WERI-Rb-1 (cell line): ENCODE measurements at regions not wholly inside any gene's neighbourhood (a gene's known extent, or its start where the extent isn't known, plus 50 kb on each side); places are given as distances from the start of the nearest gene placed in this dataset.

ENCODE experiments used
- DNase-seq: peaks from one replicate; pipeline ENCODE4 v3.0.0-alpha.2; 2020
- H3K27ac ChIP-seq: fragments of 250-450 bp; sonication (Bioruptor Pico); 2 replicates; pipeline ENCODE4 v1.5.1; 2020; ENCODE audit warnings: mild to moderate bottlenecking, moderate library complexity
- H3K27me3 ChIP-seq: fragments of 250-450 bp; sonication (Bioruptor Pico); 2 replicates; pipeline ENCODE4 v1.5.1; 2021; ENCODE audit warnings: mild to moderate bottlenecking, low read depth, moderate library complexity; ENCODE audit not compliant: insufficient read depth, severe bottlenecking
- H3K36me3 ChIP-seq: fragments of 250-450 bp; sonication (Bioruptor Pico); 2 replicates; pipeline ENCODE4 v1.5.1; 2020; ENCODE audit warnings: mild to moderate bottlenecking, moderate library complexity
- H3K4me3 ChIP-seq: 2 replicates; pipeline ENCODE4 v1.5.1; 2011; ENCODE audit warnings: low read depth, mild to moderate bottlenecking, control low read depth, low read length
- H3K9me3 ChIP-seq: fragments of 250-450 bp; sonication (Bioruptor Pico); 2 replicates; pipeline ENCODE4 v1.5.1; 2021; ENCODE audit warnings: mild to moderate bottlenecking, moderate library complexity; ENCODE audit not compliant: severe bottlenecking
- TF ChIP-seq, protein P1 (sequence below): IDR thresholded peaks from 2 replicates; pipeline ENCODE4 v1.5.1; 2011; ENCODE audit warnings: low read depth, mild to moderate bottlenecking, control low read depth, inconsistent platforms, low read length

DNA sequence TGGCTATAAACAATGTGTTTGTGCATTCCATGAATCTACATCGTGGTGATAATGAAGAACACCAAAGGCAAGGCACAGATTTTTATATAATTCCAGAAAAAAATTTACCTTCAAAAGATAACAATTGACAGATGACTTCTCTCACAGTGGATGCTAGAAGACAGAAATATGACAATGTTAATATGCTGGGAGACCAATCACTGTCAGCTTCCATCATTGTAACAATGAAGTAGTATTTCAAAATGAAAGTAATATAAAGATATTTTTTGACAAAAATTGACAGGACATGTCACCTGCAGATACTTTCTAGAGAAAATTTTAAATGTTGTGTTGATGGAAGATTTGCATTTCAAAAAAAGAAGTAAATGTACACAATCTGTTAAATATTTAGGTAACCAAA, 1925.9 kb upstream of the LRRTM1 start:
- H3K27me3 ChIP-seq: no peaks in the 10 kb centered on the region
- no peak overlapping the region for H3K4me3 ChIP-seq
- H3K9me3 ChIP-seq: no peaks in the 10 kb centered on the region
- TF ChIP-seq, protein P1, sequence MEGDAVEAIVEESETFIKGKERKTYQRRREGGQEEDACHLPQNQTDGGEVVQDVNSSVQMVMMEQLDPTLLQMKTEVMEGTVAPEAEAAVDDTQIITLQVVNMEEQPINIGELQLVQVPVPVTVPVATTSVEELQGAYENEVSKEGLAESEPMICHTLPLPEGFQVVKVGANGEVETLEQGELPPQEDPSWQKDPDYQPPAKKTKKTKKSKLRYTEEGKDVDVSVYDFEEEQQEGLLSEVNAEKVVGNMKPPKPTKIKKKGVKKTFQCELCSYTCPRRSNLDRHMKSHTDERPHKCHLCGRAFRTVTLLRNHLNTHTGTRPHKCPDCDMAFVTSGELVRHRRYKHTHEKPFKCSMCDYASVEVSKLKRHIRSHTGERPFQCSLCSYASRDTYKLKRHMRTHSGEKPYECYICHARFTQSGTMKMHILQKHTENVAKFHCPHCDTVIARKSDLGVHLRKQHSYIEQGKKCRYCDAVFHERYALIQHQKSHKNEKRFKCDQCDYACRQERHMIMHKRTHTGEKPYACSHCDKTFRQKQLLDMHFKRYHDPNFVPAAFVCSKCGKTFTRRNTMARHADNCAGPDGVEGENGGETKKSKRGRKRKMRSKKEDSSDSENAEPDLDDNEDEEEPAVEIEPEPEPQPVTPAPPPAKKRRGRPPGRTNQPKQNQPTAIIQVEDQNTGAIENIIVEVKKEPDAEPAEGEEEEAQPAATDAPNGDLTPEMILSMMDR: no peak
- DNase-seq: no peak
- no peak overlapping the region for H3K27ac ChIP-seq
- H3K36me3 ChIP-seq: no peaks in the 10 kb centered on the region

DNA sequence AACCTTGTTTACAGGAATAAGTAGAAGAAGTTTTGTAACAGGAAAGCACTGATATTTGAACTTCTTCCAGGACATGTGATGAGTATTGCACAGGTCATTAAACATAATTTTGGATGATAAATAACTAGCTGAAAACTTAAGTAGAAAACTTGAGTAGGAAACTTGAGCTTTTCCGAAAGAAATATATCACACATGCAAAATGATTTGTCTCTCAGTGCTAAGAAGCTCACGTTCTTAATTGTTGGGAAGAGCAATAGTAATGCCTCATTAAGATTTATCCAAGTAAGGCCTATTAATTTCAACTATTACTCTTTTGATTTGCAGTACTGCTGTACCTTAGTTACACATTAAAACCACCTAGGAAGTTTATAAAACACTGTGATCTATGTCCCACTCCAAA, 1921.9 kb upstream of the LRRTM1 start:
- Histone ChIP-seq H3K27ac (no peak overlapping the region), H3K36me3 (no peaks in the 10 kb centered on the region), H3K4me3 (no peak overlapping the region), H3K9me3 (no peaks in the 10 kb centered on the region), H3K27me3 (no peaks in the 10 kb centered on the region)
- TF ChIP-seq, protein P1: no peak
- no peak for DNase-seq

DNA sequence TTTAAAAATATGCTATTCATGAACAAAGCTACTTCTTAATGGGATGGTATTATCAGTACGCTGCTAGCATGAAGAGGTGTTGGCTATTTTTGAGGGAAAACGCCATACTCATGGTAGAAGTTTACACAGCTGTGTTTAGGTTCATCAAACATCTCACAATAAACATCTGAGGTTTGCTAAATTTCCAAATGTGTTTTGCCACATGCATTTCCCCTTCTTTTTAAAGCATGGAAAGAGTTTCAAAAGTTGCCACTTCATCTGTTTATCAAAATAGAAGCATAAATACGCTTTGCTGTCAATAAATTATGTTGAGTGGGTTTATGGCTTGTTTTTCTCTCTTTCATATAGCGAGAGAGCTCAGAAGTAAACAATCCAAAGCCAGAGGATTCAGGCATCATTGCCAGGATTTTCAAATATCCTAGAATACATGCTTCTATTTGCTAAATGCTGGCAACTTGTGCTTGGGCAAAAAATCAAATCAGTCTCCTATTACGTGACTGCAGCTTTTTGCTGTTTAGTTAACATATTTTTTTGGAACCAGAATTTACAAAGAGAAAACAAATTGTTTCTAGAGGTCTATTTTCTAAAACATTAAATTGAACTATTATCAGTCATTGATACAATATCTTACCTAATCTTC, 1919.9 kb upstream of the LRRTM1 start:
- no peak overlapping the region for H3K4me3 ChIP-seq
- no peak for DNase-seq
- TF ChIP-seq, protein P1: no peak
- no peaks in the 10 kb centered on the region for H3K27me3 ChIP-seq
- H3K36me3 ChIP-seq: no peaks in the 10 kb centered on the region
- no peaks in the 10 kb centered on the region for H3K9me3 ChIP-seq
- H3K27ac ChIP-seq: no peak overlapping the region

DNA sequence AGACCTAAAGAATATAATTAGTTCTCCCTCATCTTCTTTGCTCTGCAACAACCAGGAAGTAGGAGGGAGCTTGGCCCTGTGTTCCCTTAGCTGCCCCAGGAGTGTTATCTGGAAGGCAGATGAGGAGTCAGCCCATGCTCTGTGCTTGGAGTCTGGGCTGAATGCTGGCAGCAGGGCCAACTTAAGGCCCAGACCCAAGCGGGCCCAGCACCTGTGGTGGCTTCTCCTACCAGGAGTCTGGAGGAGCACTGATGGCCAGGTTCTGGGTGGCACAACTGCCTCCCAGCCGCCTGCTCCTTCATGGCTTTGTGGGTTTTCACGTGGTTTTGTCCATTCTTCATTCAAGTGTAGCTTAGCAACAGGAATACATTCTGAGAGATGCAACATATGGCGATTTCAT, 1910.7 kb upstream of the LRRTM1 start:
- no peak for DNase-seq
- H3K9me3 ChIP-seq: no peaks in the 10 kb centered on the region
- no peaks in the 10 kb centered on the region for H3K36me3 ChIP-seq
- H3K27ac ChIP-seq: no peak overlapping the region
- no peak overlapping the region for H3K4me3 ChIP-seq
- TF ChIP-seq, protein P1: no peak
- H3K27me3 ChIP-seq: no peaks in the 10 kb centered on the region

DNA sequence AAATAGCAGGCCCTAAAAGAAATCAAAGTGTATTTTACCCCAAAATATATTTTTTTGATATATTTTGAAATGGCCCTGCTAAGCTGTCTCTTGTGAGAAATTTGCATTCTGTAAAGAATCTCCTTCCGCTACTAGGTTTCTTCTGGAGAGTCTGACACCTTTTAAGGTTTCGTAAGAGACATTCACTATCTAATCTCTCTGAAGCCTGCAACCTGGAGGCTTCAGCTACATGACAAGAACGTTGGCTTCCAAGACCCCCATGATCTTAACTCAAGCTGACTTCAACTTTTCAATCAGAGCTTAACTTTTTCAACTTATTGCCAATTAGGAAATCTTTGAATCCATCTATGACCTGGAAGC, 1894.9 kb upstream of the LRRTM1 start:
- H3K27me3 ChIP-seq: no peaks in the 10 kb centered on the region
- no peak overlapping the region for H3K4me3 ChIP-seq
- TF ChIP-seq, protein P1: no peak
- H3K9me3 ChIP-seq: no peaks in the 10 kb centered on the region
- no peaks in the 10 kb centered on the region for H3K36me3 ChIP-seq
- H3K27ac ChIP-seq: no peak overlapping the region
- DNase-seq: no peak

DNA sequence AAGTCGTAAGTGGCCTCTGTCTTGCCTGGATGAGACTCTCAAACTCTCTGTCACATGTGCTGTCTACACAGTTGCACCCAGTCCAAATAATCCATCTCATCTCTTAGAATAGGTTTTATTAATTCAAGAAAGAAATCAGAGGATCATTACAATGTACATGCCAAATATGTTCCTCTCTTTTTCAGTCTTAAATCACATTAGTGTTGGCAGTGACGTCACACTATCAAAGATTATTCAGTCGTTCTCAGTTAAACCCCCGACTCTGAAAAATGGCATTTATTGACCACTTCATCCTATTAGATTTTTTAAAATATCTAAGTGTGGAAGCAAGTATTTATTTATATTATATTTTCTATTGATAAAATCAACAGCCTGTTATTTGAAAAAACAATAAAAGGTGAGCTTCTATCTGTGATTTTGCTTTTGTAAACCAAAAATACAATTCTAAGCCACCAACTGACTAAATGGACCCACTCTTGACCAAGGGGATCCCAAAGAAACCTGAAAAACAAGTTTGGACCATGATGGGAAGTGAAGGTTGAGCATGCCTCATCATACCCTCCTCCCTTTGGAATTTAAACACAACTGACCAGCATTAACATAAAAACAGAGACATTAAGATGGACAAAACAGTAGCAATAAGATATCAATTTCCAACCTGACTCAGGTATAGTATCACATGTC, 1894.4 kb upstream of the LRRTM1 start:
- TF ChIP-seq, protein P1: no peak
- Histone ChIP-seq H3K36me3 (no peaks in the 10 kb centered on the region), H3K27ac (no peak overlapping the region), H3K27me3 (no peaks in the 10 kb centered on the region), H3K9me3 (no peaks in the 10 kb centered on the region), H3K4me3 (no peak overlapping the region)
- DNase-seq: no peak
